Keratinocyte (primary cell): ENCODE measurements at regions not wholly inside any gene's neighbourhood (a gene's known extent, or its start where the extent isn't known, plus 50 kb on each side); places are given as distances from the start of the nearest gene placed in this dataset.

Source experiments
- DNase-seq: peaks from one replicate; pipeline ENCODE4 v3.0.0-alpha.2; 2011; ENCODE audit warnings: low read depth, missing footprints, low spot score
- FAIRE-seq: peaks from 2 replicates; lab custom pipeline; 2011; peaks lifted over from hg19 to GRCh38; lab: Jason Lieb, UNC
- H2AFZ ChIP-seq: 2 replicates; pipeline ENCODE4 v1.6.0; 2012; ENCODE audit warnings: low read length, control low read depth, inconsistent platforms; ENCODE audit not compliant: control insufficient read depth
- H3K27ac ChIP-seq: 2 replicates; pipeline ENCODE4 v1.5.1; 2011; ENCODE audit warnings: low read length; ENCODE audit not compliant: control insufficient read depth, insufficient read depth
- H3K27me3 ChIP-seq: 3 replicates; pipeline ENCODE4 v1.6.0; 2011; ENCODE audit warnings: low read length; ENCODE audit not compliant: control insufficient read depth, insufficient read depth; ENCODE audit errors: extremely low read depth
- H3K36me3 ChIP-seq, 2 experiments: 2 replicates in 1 of 2; 3 replicates in 1 of 2; pipeline ENCODE4 v1.5.1; 2011; ENCODE audit warnings: low read length in 2 of 2, mild to moderate bottlenecking in 1 of 2; ENCODE audit not compliant: control insufficient read depth in 2 of 2, insufficient read depth in 2 of 2; ENCODE audit errors: extremely low read depth in 1 of 2
- H3K4me1 ChIP-seq: 3 replicates; pipeline ENCODE4 v1.5.1; 2011; ENCODE audit warnings: low read length; ENCODE audit not compliant: control insufficient read depth, insufficient read depth; ENCODE audit errors: extremely low read depth
- H3K4me2 ChIP-seq: 3 replicates; pipeline ENCODE4 v1.6.0; 2011; ENCODE audit warnings: low read depth, low read length; ENCODE audit not compliant: control insufficient read depth, insufficient read depth; ENCODE audit errors: extremely low read depth
- H3K4me3 ChIP-seq, 3 experiments: fragments of 200-600 bp in 1 of 3; sonication (generic) in 1 of 3; 2 replicates in 2 of 3; 3 replicates in 1 of 3; pipeline ENCODE4 v1.5.1; 2011 to 2016; ENCODE audit warnings: low read length in 3 of 3, mild to moderate bottlenecking in 3 of 3, control low read depth in 2 of 3, inconsistent platforms in 1 of 3, low read depth in 1 of 3, mixed read lengths in 1 of 3, mixed run types in 1 of 3, moderate library complexity in 1 of 3; ENCODE audit not compliant: control insufficient read depth in 2 of 3, insufficient read depth in 2 of 3; ENCODE audit errors: extremely low read depth in 1 of 3
- H3K79me2 ChIP-seq: 2 replicates; pipeline ENCODE4 v1.6.0; 2012; ENCODE audit warnings: low read length; ENCODE audit not compliant: control insufficient read depth, insufficient read depth
- H3K9ac ChIP-seq: 3 replicates; pipeline ENCODE4 v1.6.0; 2011; ENCODE audit warnings: low read length; ENCODE audit not compliant: control insufficient read depth, insufficient read depth; ENCODE audit errors: extremely low read depth
- H3K9me1 ChIP-seq: 3 replicates; pipeline ENCODE4 v1.6.0; 2011; ENCODE audit warnings: low read length; ENCODE audit not compliant: control insufficient read depth, insufficient read depth; ENCODE audit errors: extremely low read depth
- H3K9me3 ChIP-seq: 2 replicates; pipeline ENCODE4 v1.5.1; 2012; ENCODE audit warnings: low read depth, low read length; ENCODE audit not compliant: control insufficient read depth
- H4K20me1 ChIP-seq: 3 replicates; pipeline ENCODE4 v1.6.0; 2011; ENCODE audit warnings: low read length; ENCODE audit not compliant: control insufficient read depth, insufficient read depth; ENCODE audit errors: extremely low read depth
- CTCF ChIP-seq, 3 experiments: IDR thresholded peaks in 1 of 3; conservative IDR thresholded peaks in 1 of 3; optimal IDR thresholded peaks in 1 of 3; 2 replicates in 2 of 3; 3 replicates in 1 of 3; pipeline versions ENCODE3 to v1.5.1; 2011; ENCODE audit warnings: low read length in 3 of 3, mild to moderate bottlenecking in 3 of 3, moderate library complexity in 2 of 3, control low read depth in 1 of 3, inconsistent platforms in 1 of 3; ENCODE audit not compliant: insufficient read depth in 2 of 3; ENCODE audit errors: extremely low read depth in 1 of 3
- EZH2 ChIP-seq: IDR thresholded peaks from one replicate; pipeline ENCODE4 v1.6.1; 2012; ENCODE audit warnings: inconsistent platforms, mild to moderate bottlenecking, low read length, moderate library complexity
- dilution Hi-C: fragments of 300-500 bp; cut with MboI; formaldehyde crosslinking; loops from one replicate; pipeline ENCODE4 v1.7.0; 2020; ENCODE audit warnings: low sequenced_read_pairs; ENCODE audit not compliant: extremely low pct_ligation_motif_present

- TF ChIP-seq EZH2 (no peak), CTCF (optimal IDR thresholded peaks at IDR 0.05 in 1 of 3, IDR thresholded peaks at IDR 0.05 in 1 of 3, conservative IDR thresholded peaks at IDR 0.05 in 1 of 3; ENCODE audit: extremely low read depth in 1 of 3, insufficient read depth in 2 of 3, low read length in 3 of 3) (peak in 1 of 3 experiments; percentile 19)
- dilution Hi-C loops = no loop called here
- Histone ChIP-seq H3K9me1 (no peaks in the 10 kb centered on the region), H2AFZ (no peak overlapping the region), H3K27me3 (no peaks in the 10 kb centered on the region), H3K4me2 (no peak overlapping the region), H3K9ac (no peak overlapping the region), H3K4me3 (no peak overlapping the region), H3K4me1 (no peaks in the 10 kb centered on the region), H4K20me1 (no peaks in the 10 kb centered on the region), H3K27ac (no peak overlapping the region), H3K9me3 (peaks cover 2% of the 10 kb centered on the region), H3K79me2 (no peaks in the 10 kb centered on the region), H3K36me3 (no peaks in the 10 kb centered on the region)
- DNase-seq (no peak), FAIRE-seq (no peak)
Measured at GRCh38 chr3:81005992-81006391, 755.5 kb downstream of the GBE1 start.

- Histone ChIP-seq H3K9me1 (no peaks in the 10 kb centered on the region), H3K4me3 (no peak overlapping the region), H3K27ac (no peak overlapping the region), H3K9ac (no peak overlapping the region), H3K9me3 (peaks cover 2% of the 10 kb centered on the region), H3K4me1 (no peaks in the 10 kb centered on the region), H2AFZ (no peak overlapping the region), H3K36me3 (no peaks in the 10 kb centered on the region), H4K20me1 (no peaks in the 10 kb centered on the region), H3K27me3 (no peaks in the 10 kb centered on the region), H3K79me2 (no peaks in the 10 kb centered on the region), H3K4me2 (no peak overlapping the region)
- FAIRE-seq (no peak), DNase-seq (no peak)
- TF ChIP-seq EZH2 (no peak), CTCF (optimal IDR thresholded peaks at IDR 0.05 in 1 of 3, IDR thresholded peaks at IDR 0.05 in 1 of 3, conservative IDR thresholded peaks at IDR 0.05 in 1 of 3; ENCODE audit: extremely low read depth in 1 of 3, insufficient read depth in 2 of 3, low read length in 3 of 3) (no peak)
- dilution Hi-C loops = no loop called here
Measured at GRCh38 chr3:81003817-81004216, 757.6 kb downstream of the GBE1 start.
